A549 (cell line): ENCODE measurements at regions not wholly inside any gene's neighbourhood (a gene's known extent, or its start where the extent isn't known, plus 50 kb on each side); places are given as distances from the start of the nearest gene placed in this dataset.

ENCODE experiments used
- EHMT2 ChIP-seq: fragments of 200-600 bp; sonication (generic); IDR thresholded peaks from 2 replicates; pipeline ENCODE4 v1.6.1; 2016; ENCODE audit warnings: antibody characterized with exemption, low read depth, mild to moderate bottlenecking, moderate library complexity
- FOSL2 ChIP-seq, 2 experiments: fragments of 450-650 bp in 1 of 2; fragments of >200 bp in 1 of 2; sonication (Bioruptor Twin) in 1 of 2; formaldehyde crosslinking; IDR thresholded peaks; 2 replicates each; pipeline versions ENCODE4 v1.5.0 to v1.6.1; 2016 to 2020; ENCODE audit warnings: mild to moderate bottlenecking in 1 of 2, moderate library complexity in 1 of 2
- GATA3 ChIP-seq: IDR thresholded peaks from 2 replicates; pipeline ENCODE4 v1.6.1; 2012; ENCODE audit warnings: borderline replicate concordance
- POLR2A ChIP-seq: IDR thresholded peaks from 2 replicates; pipeline ENCODE4 v1.6.1; 2012; ENCODE audit warnings: mild to moderate bottlenecking, low read length
- ZC3H11A ChIP-seq: fragments of 450-650 bp; IDR thresholded peaks from 2 replicates; pipeline ENCODE4 v1.6.1; 2014; ENCODE audit warnings: antibody characterized with exemption, mild to moderate bottlenecking
- TF ChIP-seq, protein P1 (sequence below): fragments of >200 bp; sonication (Bioruptor Twin); formaldehyde crosslinking; IDR thresholded peaks from 3 replicates; pipeline ENCODE4 v1.5.1; 2016

DNA sequence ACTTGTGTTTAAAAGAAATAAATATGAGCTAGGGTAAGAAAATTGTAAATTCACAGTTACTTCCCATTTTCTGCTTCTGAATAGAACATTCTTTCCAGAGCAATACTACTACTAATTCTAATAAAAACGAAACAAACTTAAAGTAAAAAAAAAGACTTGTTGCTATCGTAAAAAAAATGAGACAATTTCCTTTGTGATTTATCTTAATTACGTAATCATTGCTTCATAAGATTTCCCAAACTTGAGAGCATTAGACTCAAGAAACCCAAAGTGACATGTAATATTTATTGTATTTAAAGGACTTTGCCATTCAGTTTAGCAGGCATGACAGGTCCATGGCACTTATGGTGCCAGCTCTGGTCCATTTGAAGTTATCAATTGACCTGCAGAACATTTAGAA is 153.8 kb downstream of the AQP4 start:
- TF ChIP-seq POLR2A, result no peak
- TF ChIP-seq, protein P1, sequence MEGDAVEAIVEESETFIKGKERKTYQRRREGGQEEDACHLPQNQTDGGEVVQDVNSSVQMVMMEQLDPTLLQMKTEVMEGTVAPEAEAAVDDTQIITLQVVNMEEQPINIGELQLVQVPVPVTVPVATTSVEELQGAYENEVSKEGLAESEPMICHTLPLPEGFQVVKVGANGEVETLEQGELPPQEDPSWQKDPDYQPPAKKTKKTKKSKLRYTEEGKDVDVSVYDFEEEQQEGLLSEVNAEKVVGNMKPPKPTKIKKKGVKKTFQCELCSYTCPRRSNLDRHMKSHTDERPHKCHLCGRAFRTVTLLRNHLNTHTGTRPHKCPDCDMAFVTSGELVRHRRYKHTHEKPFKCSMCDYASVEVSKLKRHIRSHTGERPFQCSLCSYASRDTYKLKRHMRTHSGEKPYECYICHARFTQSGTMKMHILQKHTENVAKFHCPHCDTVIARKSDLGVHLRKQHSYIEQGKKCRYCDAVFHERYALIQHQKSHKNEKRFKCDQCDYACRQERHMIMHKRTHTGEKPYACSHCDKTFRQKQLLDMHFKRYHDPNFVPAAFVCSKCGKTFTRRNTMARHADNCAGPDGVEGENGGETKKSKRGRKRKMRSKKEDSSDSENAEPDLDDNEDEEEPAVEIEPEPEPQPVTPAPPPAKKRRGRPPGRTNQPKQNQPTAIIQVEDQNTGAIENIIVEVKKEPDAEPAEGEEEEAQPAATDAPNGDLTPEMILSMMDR, result no peak
- TF ChIP-seq ZC3H11A, result no peak
- no peak for TF ChIP-seq GATA3
- TF ChIP-seq EHMT2, result no peak
- TF ChIP-seq FOSL2 (IDR thresholded peaks at IDR 0.05), result no peak
- no peak for TF ChIP-seq FOSL2 (CRISPR knock-in tag; IDR thresholded peaks at IDR 0.05)
